ENCODE measurements at regions not wholly inside any gene's neighbourhood (a gene's known extent, or its start where the extent isn't known, plus 50 kb on each side); places are given as distances from the start of the nearest gene placed in this dataset.
"Not testable (repeated sequence)": the region's sequence is repeated elsewhere in the genome, so short reads cannot be mapped to it uniquely, and the experiment has no call there.

DNA sequence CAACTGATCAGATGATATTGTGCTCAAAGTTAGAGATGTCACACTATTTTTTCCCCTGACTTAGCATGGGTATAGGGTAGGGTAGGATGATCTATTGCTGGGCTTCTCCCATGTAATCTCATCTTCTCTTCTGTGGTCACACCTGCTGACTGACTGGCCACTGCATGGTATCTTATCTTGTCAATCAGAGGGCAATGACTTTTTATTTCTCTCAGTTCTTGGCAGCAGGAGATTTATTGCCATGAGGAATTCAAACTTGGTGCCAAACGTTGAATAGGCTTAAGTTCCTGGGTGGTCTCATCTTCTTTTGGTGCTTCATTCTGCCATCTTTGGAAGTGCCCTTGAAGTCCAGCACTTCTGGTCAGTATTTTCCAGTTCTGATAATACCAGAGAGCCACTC lies 226.4 kb upstream of the POGK start:
- H3K36me3 ChIP-seq (ENCODE audit: control insufficient read depth, insufficient read depth, low read length), result no peaks in the 10 kb centered on the region
- no peaks in the 10 kb centered on the region for H3K27me3 ChIP-seq (ENCODE audit: control insufficient read depth, insufficient read depth, low read length)
- no peaks in the 10 kb centered on the region for H3K9me3 ChIP-seq (ENCODE audit: control insufficient read depth, insufficient read depth, low read depth, low read length)
- no peak overlapping the region for H3K9ac ChIP-seq (ENCODE audit: low read length)
- H3K4me1 ChIP-seq (ENCODE audit: control insufficient read depth, insufficient read depth, low read length), result no peaks in the 10 kb centered on the region
- no peak overlapping the region for H3K27ac ChIP-seq (ENCODE audit: low read depth, low read length)
- H3K4me3 ChIP-seq (ENCODE audit: low read depth, low read length), result no peak overlapping the region

GRCh38 chr1:166616206-166616605 lies 223.1 kb upstream of the POGK start:
- Histone ChIP-seq H3K27me3 (ENCODE audit: control insufficient read depth, insufficient read depth, low read length) (no peaks in the 10 kb centered on the region), H3K9me3 (ENCODE audit: control insufficient read depth, insufficient read depth, low read depth, low read length) (no peaks in the 10 kb centered on the region)

GRCh38 chr1:166626711-166627110 lies 212.6 kb upstream of the POGK start:
- Histone ChIP-seq H3K4me1 (ENCODE audit: control insufficient read depth, insufficient read depth, low read length) (no peaks in the 10 kb centered on the region), H3K9ac (ENCODE audit: low read length) (no peak overlapping the region), H3K27ac (ENCODE audit: low read depth, low read length) (no peak overlapping the region), H3K4me3 (ENCODE audit: low read depth, low read length) (no peak overlapping the region), H3K9me3 (ENCODE audit: control insufficient read depth, insufficient read depth, low read depth, low read length) (no peaks in the 10 kb centered on the region), H3K27me3 (ENCODE audit: control insufficient read depth, insufficient read depth, low read length) (no peaks in the 10 kb centered on the region; the same call in 1 of the 2 replicates), H3K36me3 (ENCODE audit: control insufficient read depth, insufficient read depth, low read length) (no peaks in the 10 kb centered on the region)

More at GRCh38 chr1:166616206-166616605, 223.1 kb upstream of the POGK start:
- no peaks in the 10 kb centered on the region for H3K36me3 ChIP-seq (ENCODE audit: control insufficient read depth, insufficient read depth, low read length)
- no peak overlapping the region for H3K27ac ChIP-seq (ENCODE audit: low read depth, low read length)
- no peaks in the 10 kb centered on the region for H3K4me1 ChIP-seq (ENCODE audit: control insufficient read depth, insufficient read depth, low read length)
- H3K4me3 ChIP-seq (ENCODE audit: low read depth, low read length), result no peak overlapping the region
- no peak overlapping the region for H3K9ac ChIP-seq (ENCODE audit: low read length)

DNA sequence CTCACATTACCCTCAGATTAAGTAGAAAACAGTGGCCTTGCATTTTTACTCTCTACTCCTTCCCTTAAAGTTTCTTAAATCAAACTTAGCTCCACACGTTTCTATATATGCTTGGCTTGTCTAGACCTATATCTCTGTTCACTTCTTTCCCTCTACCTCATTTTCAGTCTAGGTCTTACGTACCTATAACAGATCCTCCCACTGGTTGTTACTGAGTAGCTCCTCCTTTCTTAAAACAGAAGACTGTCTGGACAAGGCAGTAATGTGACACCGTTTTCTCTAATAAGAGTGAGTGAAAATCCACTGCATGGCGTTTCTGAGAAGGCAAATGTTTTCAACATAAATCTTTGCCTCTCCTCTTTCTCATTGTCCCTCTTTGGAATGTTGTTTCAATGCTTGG lies 211.7 kb upstream of the POGK start:
- Histone ChIP-seq H3K36me3 (ENCODE audit: control insufficient read depth, insufficient read depth, low read length) (no peaks in the 10 kb centered on the region), H3K9me3 (ENCODE audit: control insufficient read depth, insufficient read depth, low read depth, low read length) (no peaks in the 10 kb centered on the region), H3K27ac (ENCODE audit: low read depth, low read length) (no peak overlapping the region), H3K4me1 (ENCODE audit: control insufficient read depth, insufficient read depth, low read length) (no peaks in the 10 kb centered on the region), H3K27me3 (ENCODE audit: control insufficient read depth, insufficient read depth, low read length) (no peaks in the 10 kb centered on the region; the same call in 1 of the 2 replicates), H3K4me3 (ENCODE audit: low read depth, low read length) (no peak overlapping the region), H3K9ac (ENCODE audit: low read length) (no peak overlapping the region)

GRCh38 chr1:166628259-166628658 lies 211.0 kb upstream of the POGK start:
- Histone ChIP-seq H3K4me1 (ENCODE audit: control insufficient read depth, insufficient read depth, low read length) (no peaks in the 10 kb centered on the region), H3K36me3 (ENCODE audit: control insufficient read depth, insufficient read depth, low read length) (no peaks in the 10 kb centered on the region), H3K4me3 (ENCODE audit: low read depth, low read length) (no peak overlapping the region), H3K9me3 (ENCODE audit: control insufficient read depth, insufficient read depth, low read depth, low read length) (no peaks in the 10 kb centered on the region), H3K9ac (ENCODE audit: low read length) (no peak overlapping the region), H3K27ac (ENCODE audit: low read depth, low read length) (no peak overlapping the region), H3K27me3 (ENCODE audit: control insufficient read depth, insufficient read depth, low read length) (no peaks in the 10 kb centered on the region)

DNA sequence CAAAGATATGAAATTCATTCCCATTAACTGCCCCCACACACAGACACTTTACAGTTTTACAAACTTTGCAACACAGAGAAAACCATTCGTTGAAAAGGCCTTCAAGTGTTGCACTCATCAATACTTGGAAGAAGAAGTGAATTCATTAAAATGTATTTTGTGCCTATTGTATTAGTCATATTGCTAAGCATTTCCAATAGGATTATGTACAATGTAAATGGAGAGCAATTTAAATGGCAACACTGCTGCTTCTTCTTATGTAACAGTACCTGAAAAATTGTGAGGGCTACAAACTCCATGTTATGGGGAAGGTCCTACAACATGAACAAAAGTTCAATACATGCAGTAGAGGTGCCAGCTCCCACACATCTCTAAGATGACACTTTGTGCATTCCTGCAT lies 209.3 kb upstream of the POGK start:
- no peaks in the 10 kb centered on the region for H3K9me3 ChIP-seq (ENCODE audit: control insufficient read depth, insufficient read depth, low read depth, low read length)
- H3K9ac ChIP-seq (ENCODE audit: low read length), result no peak overlapping the region
- no peak overlapping the region for H3K27ac ChIP-seq (ENCODE audit: low read depth, low read length)
- no peaks in the 10 kb centered on the region for H3K4me1 ChIP-seq (ENCODE audit: control insufficient read depth, insufficient read depth, low read length)
- no peaks in the 10 kb centered on the region for H3K36me3 ChIP-seq (ENCODE audit: control insufficient read depth, insufficient read depth, low read length)
- H3K27me3 ChIP-seq (ENCODE audit: control insufficient read depth, insufficient read depth, low read length), result no peaks in the 10 kb centered on the region
- no peak overlapping the region for H3K4me3 ChIP-seq (ENCODE audit: low read depth, low read length)

- H3K4me1 ChIP-seq (ENCODE audit: control insufficient read depth, insufficient read depth, low read length), result no peaks in the 10 kb centered on the region
- H3K4me3 ChIP-seq (ENCODE audit: low read depth, low read length), result no peak overlapping the region
- H3K9ac ChIP-seq (ENCODE audit: low read length), result no peak overlapping the region
- H3K27ac ChIP-seq (ENCODE audit: low read depth, low read length), result no peak overlapping the region
- no peaks in the 10 kb centered on the region for H3K9me3 ChIP-seq (ENCODE audit: control insufficient read depth, insufficient read depth, low read depth, low read length)
- no peaks in the 10 kb centered on the region for H3K27me3 ChIP-seq (ENCODE audit: control insufficient read depth, insufficient read depth, low read length)
- H3K36me3 ChIP-seq (ENCODE audit: control insufficient read depth, insufficient read depth, low read length), result no peaks in the 10 kb centered on the region
Measured at GRCh38 chr1:166630369-166630768, 208.9 kb upstream of the POGK start.

DNA sequence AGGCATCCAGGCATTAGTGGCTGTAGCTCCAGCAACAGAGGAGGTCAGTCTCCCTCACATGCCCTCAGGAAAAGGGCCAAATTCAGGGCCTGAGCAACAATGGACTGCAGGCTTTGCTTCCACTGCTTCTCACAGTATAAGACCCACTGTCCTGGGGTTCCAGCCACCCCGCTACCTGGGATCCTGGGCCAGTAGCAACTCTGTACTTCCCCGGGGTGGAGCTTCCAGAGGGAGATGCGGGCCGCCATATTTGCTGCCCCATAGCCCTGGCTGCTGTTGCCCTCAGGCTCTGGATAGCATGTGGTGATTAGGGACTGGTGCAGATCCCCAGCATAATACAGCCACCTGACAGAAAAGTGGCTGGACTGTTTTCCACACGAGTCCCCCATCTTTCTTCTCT lies 201.1 kb upstream of the POGK start:
- no peaks in the 10 kb centered on the region for H3K9me3 ChIP-seq (ENCODE audit: control insufficient read depth, insufficient read depth, low read depth, low read length)
- no peak overlapping the region for H3K9ac ChIP-seq (ENCODE audit: low read length)
- no peak overlapping the region for H3K4me3 ChIP-seq (ENCODE audit: low read depth, low read length)
- no peaks in the 10 kb centered on the region for H3K27me3 ChIP-seq (ENCODE audit: control insufficient read depth, insufficient read depth, low read length)
- H3K27ac ChIP-seq (ENCODE audit: low read depth, low read length), result no peak overlapping the region
- no peaks in the 10 kb centered on the region for H3K36me3 ChIP-seq (ENCODE audit: control insufficient read depth, insufficient read depth, low read length)
- no peaks in the 10 kb centered on the region for H3K4me1 ChIP-seq (ENCODE audit: control insufficient read depth, insufficient read depth, low read length)

DNA sequence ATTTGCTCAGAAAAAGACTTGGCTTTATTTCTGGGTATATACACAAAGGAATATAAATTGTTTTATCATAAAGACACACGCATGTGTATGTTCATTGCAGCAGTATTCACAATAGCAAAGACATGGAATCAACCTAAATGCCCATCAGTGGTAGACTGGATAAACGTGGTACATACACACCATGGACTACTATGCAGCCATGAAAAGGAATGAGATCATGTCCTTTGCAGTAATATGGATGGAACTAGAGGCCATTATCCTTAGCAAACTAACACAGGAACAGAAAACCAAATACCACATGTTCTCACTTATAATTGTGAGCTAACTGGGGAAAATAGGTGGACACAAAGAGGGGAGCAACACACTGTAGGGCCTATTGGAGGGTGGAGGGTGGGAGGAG lies 182.0 kb upstream of the POGK start:
- H3K27me3 ChIP-seq (ENCODE audit: control insufficient read depth, insufficient read depth, low read length); H3K27ac ChIP-seq (ENCODE audit: low read depth, low read length); H3K4me3 ChIP-seq (ENCODE audit: low read depth, low read length); H3K9ac ChIP-seq (ENCODE audit: low read length); H3K4me1 ChIP-seq (ENCODE audit: control insufficient read depth, insufficient read depth, low read length); H3K9me3 ChIP-seq (ENCODE audit: control insufficient read depth, insufficient read depth, low read depth, low read length); H3K36me3 ChIP-seq (ENCODE audit: control insufficient read depth, insufficient read depth, low read length): not testable (repeated sequence)

- H3K27me3 ChIP-seq (ENCODE audit: control insufficient read depth, insufficient read depth, low read length); H3K4me3 ChIP-seq (ENCODE audit: low read depth, low read length); H3K4me1 ChIP-seq (ENCODE audit: control insufficient read depth, insufficient read depth, low read length); H3K27ac ChIP-seq (ENCODE audit: low read depth, low read length); H3K36me3 ChIP-seq (ENCODE audit: control insufficient read depth, insufficient read depth, low read length); H3K9ac ChIP-seq (ENCODE audit: low read length); H3K9me3 ChIP-seq (ENCODE audit: control insufficient read depth, insufficient read depth, low read depth, low read length): not testable (repeated sequence)
Measured at GRCh38 chr1:166666790-166667189, 172.5 kb upstream of the POGK start.

- H3K27ac ChIP-seq (ENCODE audit: low read depth, low read length); H3K36me3 ChIP-seq (ENCODE audit: control insufficient read depth, insufficient read depth, low read length); H3K4me1 ChIP-seq (ENCODE audit: control insufficient read depth, insufficient read depth, low read length); H3K27me3 ChIP-seq (ENCODE audit: control insufficient read depth, insufficient read depth, low read length); H3K4me3 ChIP-seq (ENCODE audit: low read depth, low read length); H3K9me3 ChIP-seq (ENCODE audit: control insufficient read depth, insufficient read depth, low read depth, low read length); H3K9ac ChIP-seq (ENCODE audit: low read length): not testable (repeated sequence)
Measured at GRCh38 chr1:166667600-166667999, 171.7 kb upstream of the POGK start.

- H3K27ac ChIP-seq (ENCODE audit: low read depth, low read length), result no peak overlapping the region
- no peaks in the 10 kb centered on the region for H3K27me3 ChIP-seq (ENCODE audit: control insufficient read depth, insufficient read depth, low read length)
- no peak overlapping the region for H3K4me3 ChIP-seq (ENCODE audit: low read depth, low read length)
- H3K9me3 ChIP-seq (ENCODE audit: control insufficient read depth, insufficient read depth, low read depth, low read length), result no peaks in the 10 kb centered on the region
- no peak overlapping the region for H3K9ac ChIP-seq (ENCODE audit: low read length)
- no peaks in the 10 kb centered on the region for H3K36me3 ChIP-seq (ENCODE audit: control insufficient read depth, insufficient read depth, low read length)
- H3K4me1 ChIP-seq (ENCODE audit: control insufficient read depth, insufficient read depth, low read length), result no peaks in the 10 kb centered on the region
Measured at GRCh38 chr1:166671627-166672026, 167.6 kb upstream of the POGK start.

All from HUES6 (cell line).